ENCODE measurements at regions not wholly inside any gene's neighbourhood (a gene's known extent, or its start where the extent isn't known, plus 50 kb on each side); places are given as distances from the start of the nearest gene placed in this dataset.

DNA sequence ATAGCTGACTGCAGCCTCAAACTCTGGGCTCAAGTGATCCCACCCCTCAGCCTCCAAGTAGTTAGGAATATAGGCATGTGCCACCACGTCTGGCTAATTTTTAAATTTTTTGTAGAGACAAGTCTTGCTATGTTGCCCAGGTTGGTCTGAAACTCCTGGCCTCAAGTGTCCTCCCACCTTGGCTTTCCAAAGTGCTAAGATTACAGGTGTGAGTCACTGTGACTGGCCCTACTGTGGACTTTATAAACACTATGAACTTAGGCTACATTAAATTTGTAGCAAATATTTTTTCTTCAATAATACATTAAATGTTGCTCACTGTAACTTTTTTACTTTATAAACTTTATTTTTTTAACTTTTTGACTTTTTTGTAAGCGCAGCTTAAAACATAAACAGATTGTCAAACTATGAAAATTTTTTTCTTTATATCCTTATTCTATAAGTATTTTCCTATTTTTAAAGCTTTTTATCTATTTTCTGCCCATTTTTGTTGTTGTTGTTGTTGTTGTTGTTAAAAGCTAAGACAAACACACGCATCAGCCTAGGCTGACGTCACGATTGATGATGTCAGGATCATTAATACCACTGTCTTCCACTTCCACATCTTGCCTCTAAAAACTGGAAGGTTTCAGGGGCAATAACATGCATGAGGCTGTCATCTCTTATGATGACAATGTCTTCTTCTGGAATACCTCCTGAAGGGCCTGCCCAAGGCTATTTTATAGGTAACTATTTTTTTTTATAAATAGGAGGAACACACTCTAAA is 204.2 kb downstream of the KLF5 start:
- no peak for DNase-seq (ENCODE audit: low read depth)

GRCh38 chr13:73261739-73262216 is 203.0 kb downstream of the KLF5 start:
- no peak for DNase-seq (ENCODE audit: low read depth)

DNA sequence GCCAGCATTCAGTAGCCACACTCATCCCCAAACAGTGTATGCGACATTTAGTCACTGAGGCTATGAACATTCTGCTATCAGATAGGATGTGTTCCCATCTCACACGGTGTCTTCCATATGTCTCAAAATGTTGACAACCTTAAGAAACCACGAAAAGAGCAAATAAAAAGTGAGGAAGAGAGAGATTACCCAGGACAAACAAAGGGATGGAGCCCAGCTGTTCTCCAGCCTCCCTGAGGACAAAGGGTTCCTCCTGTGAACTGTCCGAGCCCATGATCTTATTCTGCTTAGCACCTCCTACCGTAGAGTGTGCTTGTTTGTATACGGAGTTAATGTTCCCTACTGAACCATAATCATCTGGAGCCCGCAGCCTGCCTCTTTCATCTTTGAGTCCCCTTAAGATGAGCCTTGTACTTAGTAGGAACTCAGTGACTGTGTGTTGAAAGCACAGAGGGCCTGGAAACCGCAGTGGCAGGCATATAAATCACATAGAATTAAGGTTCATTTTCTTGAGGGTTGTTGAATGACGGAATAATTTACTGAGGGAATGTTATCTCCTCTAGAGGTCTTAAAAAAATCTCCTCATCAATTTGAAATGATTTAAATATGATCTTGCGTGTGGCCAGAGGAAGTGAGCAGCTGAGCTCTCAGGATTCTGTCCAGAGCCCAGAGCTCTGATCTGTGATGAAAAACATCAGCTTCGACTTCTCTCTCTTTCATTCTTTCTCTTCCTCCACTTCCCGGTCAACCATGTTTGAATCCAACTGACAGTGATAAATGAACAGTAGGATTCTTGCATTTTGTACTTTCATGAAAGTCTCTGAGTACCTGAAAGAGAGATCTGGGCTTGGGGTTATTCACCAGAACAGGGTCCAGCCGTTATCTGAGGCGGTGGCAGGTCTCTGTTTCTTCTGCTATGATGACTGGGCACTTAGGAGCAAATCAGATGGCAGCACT is 200.5 kb downstream of the KLF5 start:
- no peak for DNase-seq (ENCODE audit: low read depth)

DNA sequence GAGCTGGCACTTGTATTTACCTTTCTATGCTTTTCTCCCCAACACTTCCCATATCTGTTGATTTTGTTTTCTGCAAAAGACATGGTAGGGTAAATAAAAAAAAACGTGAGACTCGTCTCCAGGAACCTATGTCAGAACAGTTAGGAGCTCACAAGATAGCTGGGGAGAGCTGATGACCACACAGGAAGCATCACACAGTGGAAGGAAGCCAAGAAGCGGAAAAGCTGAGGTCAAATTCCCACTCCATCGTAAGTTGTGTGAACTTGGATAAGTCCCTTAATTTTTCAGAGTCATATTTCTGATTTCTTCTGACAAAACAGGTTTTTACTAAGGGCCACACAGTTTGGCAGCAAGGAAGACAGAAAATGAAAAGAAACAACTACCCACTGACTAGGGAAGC is 199.6 kb downstream of the KLF5 start:
- no peak for DNase-seq (ENCODE audit: low read depth)

DNA sequence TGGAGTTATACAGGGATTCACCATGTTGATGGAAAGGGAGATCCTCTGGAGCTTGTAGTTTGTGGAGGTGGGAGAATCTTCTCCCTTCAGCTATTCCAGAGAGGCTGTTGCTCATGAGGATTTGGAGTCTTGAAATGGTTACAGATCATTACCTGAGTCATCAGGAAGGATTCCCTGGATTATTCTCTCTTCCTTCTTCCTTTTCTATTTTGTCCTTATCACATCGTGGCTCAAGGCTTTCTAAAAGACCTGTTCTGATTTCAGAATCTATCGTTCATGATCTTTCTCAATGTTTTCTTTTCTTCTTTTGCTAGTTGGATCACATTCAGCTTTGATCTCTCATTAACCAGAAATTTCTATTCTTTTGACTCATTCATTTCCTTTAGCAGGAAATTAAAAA is 196.0 kb downstream of the KLF5 start:
- DNase-seq (ENCODE audit: low read depth): no peak

GRCh38 chr13:73251626-73252265 is 192.9 kb downstream of the KLF5 start:
- DNase-seq (ENCODE audit: low read depth): no peak

DNA sequence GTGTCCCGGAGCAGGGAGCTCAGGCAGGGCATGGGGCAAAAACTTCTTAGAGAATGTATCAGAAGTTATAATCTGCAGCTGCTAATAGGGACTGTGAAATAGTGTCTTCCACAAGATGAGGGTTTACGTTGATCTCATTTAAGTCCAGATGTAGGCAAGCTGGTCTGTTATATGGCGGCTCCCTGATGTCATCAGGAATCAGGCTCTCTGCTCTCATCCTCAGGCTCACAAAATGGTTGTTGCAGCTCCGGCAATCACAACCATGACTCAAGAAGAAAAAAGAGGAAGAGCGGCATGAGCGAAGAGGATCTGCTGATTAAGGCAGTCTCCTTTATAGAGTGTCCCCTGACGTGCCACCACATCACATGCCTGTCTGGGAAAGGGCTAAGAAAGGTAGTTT is 191.3 kb downstream of the KLF5 start:
- no peak for DNase-seq (ENCODE audit: low read depth)

- DNase-seq (ENCODE audit: low read depth): no peak
These were observed 190.1 kb downstream of the KLF5 start for GRCh38 chr13:73248711-73249580.

DNA sequence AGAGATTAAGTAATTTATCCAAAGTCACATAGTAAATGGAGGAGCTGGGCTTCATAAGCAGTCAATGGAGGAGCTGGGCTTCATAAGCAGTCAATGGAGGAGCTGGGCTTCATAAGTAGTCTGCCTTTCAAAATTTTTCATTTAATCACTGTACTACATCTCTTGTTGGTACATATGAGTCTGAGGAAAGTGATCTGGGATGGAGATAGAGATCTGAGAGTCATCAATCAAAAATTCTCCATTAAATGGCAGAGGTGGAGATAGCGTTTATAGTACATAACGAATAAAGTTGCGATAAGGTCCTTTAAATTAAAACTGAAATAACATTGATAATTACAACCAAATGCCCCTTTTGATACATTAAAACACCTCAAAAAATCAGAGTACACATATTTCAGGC is 189.3 kb downstream of the KLF5 start:
- no peak for DNase-seq (ENCODE audit: low read depth)

DNA sequence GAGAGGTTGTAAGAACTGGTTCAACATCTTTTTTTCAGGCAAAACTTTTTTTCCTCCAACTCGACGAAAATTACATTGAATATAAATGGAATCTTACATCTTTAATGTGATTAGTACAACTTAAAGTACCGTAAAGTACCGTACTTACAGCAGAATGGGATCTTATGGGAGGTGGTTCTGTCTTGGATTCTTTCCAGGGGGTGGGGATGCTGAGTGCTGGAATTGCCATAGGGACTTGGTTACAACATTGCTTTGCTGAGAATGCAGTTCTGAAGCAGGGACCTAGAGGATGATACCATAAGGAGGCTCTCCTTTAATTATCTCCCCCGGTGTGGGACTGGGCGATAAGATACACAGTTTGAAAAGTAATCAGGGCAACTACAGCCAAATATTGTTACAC is 186.4 kb downstream of the KLF5 start:
- DNase-seq (ENCODE audit: low read depth): no peak

DNA sequence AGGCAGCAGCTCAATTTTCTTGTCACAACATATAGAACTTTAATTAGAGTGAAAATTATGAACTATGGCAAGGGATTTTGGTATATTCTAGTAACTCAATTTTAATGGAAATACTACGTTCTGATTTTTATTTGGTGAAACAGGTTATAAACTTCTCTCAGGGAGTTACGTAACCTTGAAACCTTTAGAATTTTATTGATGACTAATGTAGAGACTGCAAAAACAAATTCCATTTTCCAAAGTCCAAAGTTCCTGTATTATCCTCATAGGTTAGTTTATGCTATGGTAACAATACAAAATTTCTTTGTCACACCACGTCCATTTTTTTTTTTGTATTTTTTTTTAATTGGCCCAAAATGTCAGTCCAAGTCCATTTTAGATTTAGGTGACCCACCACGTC is 185.7 kb downstream of the KLF5 start:
- DNase-seq (ENCODE audit: low read depth): no peak

- no peak for DNase-seq (ENCODE audit: low read depth)
These were observed 183.8 kb downstream of the KLF5 start for GRCh38 chr13:73242515-73243015.

DNA sequence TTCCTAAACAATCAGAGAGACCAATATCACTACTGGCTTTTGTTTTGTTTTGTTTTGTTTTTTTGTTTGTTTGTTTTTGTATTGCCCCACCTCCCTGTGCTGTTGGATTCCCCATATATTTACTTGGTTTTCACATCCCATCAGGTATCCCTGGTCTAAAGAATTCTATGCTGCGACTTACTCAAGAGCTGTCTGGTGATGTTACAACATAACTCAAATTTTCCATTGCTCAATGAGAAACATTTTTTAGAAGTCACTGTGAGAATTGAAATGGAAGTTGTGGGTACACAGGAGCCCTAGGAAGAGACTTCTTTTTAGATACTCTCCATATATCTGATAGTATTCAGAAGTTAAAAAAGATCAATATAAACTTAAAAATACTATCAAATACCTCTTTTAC is 181.4 kb downstream of the KLF5 start:
- no peak for DNase-seq (ENCODE audit: low read depth)

- peak; percentile 72 for DNase-seq (ENCODE audit: low read depth)
These were observed 176.6 kb downstream of the KLF5 start for GRCh38 chr13:73235385-73235784.

DNA sequence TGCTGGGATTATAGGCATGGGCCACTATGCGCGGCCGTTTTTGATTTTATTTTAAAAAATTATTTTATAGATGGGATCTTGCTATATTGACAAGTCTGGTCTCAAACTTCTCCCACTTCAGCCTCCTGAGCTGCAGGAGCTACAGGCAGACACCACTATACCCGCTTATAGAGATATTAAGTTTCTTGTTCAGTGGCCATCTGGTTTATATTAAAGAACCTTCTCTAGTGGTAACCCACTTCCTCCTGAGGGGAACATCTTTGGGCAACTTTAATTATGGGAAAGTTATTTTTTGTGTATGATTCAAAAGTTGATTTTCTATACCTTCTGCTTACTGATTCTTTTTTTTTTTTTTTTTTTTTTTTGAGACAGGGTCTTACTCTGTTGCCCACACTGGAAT is 172.7 kb downstream of the KLF5 start:
- DNase-seq (ENCODE audit: low read depth): peak; percentile 49

GRCh38 chr13:73230716-73231115 is 171.9 kb downstream of the KLF5 start:
- peak; percentile 3 for DNase-seq (ENCODE audit: low read depth)

DNA sequence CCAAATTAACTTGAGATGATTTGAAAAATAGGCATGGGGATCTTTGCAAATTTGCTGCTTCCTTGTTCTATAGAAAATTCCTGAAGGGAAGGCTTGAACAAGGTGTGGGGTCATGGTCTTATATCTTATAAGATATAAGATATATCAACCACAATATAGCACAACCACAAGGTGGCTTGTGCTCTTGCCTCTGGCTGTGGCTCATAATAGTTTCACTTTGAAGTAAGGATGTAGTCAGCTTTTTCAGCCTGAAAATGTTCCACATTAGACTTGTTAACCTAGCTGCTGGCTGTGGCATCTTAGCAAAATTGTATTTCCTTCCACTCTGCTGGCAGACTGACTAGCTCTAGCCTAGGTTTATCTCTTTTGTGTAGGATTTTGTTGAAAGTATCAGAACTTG is 169.7 kb downstream of the KLF5 start:
- DNase-seq (ENCODE audit: low read depth): peak; percentile 24

DNA sequence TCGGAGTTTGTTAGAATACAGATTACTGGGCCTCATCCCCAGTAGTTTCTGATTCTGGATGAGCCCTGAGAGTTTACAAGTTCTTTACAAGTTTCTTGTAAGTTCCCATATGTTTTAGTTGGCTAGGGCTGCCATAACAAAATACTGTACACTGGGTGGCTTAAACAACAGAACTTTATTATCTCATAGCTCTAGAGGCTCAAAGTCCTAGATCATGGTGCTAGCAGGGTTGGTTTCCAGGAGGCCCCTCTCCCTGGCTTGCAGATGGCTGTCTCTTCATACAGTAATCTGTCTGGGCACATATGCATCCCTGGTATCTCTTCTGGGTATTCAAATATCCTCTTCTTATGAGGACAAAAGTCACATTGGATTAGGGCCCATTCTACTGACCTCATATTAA is 167.2 kb downstream of the KLF5 start:
- DNase-seq (ENCODE audit: low read depth): no peak

- peak; percentile 35 for DNase-seq (ENCODE audit: low read depth)
These were observed 165.9 kb downstream of the KLF5 start for GRCh38 chr13:73224703-73225102.

- peak; percentile 32 for DNase-seq (ENCODE audit: low read depth)
These were observed 164.6 kb downstream of the KLF5 start for GRCh38 chr13:73223372-73223781.

- DNase-seq (ENCODE audit: low read depth): no peak
These were observed 164.0 kb downstream of the KLF5 start for GRCh38 chr13:73222627-73223305.

Measured in RPMI7951 (cell line).